GM19324 (cell line): ENCODE measurements at regions not wholly inside any gene's neighbourhood (a gene's known extent, or its start where the extent isn't known, plus 50 kb on each side); places are given as distances from the start of the nearest gene placed in this dataset.
"Not testable (repeated sequence)": the region's sequence is repeated elsewhere in the genome, so short reads cannot be mapped to it uniquely, and the experiment has no call there.

Experiments
- ATAC-seq: cut with Tn5 transposase; IDR thresholded peaks from one replicate; pipeline ENCODE4 v1.9.1; 2021; ENCODE audit warnings: mild to moderate bottlenecking, moderate library complexity; ENCODE audit not compliant: unreplicated experiment, low FRiP score

DNA sequence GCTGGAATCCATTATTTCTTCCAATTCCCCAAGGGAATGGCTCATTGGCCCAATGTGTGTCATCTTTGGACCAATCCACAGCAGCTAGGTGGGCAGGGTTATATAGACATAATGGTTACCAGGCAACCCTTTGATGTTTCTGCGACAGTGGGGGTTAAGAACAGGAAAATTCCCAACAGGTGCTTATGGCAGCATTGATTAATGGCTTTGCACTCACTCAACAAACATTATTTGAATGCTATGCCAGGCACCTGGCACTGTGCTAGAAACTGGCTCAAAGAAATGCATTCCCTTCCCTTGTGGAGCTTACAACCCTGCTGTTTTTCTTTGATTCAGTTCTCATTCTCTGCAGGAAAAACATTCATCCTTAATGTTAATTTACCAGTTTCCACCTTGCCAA lies 1221.0 kb downstream of the AACS start:
- ATAC-seq = no peak

DNA sequence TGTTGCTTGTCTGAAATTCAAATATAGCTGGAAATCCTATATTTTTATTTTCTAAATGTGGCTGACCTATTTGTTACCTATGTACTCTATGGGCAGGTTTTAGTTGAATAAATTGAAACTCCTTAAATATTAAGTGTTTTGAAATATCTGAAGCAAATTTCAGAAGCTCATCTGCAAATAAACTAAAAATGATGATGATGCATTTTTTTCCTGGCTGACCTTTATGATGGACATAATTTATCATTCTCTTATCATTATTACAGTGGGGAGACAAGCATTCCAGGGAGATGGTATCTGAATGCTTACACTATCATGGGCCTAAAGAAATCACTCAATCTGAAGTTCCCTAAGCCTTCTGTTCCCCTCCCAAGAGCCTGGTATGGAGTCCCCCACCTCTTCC lies 1225.2 kb downstream of the AACS start:
- no peak for ATAC-seq

- ATAC-seq = not testable (repeated sequence)
These were observed 1226.8 kb downstream of the AACS start for GRCh38 chr12:126291987-126292386.

DNA sequence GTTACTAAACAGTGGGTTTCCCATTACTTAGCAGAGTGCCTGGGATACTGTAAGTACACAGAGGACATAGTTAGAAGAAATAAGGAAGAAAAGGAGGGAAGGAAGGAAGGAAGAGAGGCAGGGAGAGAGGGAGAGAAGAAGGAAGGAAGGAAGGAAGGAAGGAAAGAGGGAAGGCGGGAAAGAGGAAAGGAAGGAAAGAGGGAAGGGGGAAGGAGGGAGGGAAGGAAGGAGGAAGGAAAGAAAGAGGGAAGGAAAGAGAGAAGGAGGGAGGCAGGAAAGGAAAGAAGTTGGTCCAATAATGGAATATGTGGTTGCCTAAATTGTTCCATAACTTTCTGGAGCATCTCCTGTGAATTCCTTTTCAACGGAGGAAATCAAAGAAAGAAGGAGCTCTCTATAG lies 1230.4 kb downstream of the AACS start:
- ATAC-seq = no peak

- ATAC-seq = no peak
These were observed 1244.0 kb downstream of the AACS start for GRCh38 chr12:126309278-126309677.

DNA sequence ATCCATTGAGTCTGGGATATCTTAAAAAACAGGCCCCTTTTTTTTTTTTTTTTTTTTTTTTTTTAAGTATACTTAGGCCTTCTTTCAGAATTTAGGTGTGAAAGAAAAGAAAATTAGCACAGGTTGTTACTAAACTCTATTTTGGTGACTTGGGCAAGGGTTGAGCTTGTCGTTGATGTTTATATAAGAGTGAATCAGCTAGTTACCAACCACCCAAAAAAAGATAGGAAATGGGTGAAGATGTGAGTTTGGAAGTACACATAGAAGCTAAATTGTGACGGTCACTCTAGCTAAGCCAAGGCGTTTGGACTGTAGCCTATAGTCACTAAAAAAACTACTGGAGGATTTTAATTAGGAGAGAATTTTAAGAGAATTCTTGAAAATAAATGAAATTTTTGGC lies 1247.2 kb downstream of the AACS start:
- no peak for ATAC-seq

DNA sequence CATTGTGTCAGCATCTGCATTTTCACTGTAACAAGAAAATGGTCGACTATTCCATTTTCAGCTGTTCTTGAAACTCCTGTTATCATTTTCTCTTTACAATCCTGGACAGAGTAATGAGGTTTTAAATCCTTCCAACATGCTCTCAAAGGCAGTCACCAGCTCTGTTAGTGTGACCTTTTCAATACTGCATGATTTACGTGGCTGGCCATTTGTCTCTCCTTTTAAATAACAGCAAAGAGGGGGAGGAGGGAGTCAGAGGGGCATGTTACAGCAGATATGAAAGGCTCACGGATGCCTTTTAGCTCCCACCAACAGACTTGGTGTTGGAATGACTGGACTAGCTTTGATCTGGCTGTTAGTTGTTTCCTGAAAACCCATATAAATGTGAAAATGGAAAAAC lies 1251.2 kb downstream of the AACS start:
- ATAC-seq = no peak

GRCh38 chr12:126337556-126338441 lies 1272.6 kb downstream of the AACS start:
- ATAC-seq = no peak

DNA sequence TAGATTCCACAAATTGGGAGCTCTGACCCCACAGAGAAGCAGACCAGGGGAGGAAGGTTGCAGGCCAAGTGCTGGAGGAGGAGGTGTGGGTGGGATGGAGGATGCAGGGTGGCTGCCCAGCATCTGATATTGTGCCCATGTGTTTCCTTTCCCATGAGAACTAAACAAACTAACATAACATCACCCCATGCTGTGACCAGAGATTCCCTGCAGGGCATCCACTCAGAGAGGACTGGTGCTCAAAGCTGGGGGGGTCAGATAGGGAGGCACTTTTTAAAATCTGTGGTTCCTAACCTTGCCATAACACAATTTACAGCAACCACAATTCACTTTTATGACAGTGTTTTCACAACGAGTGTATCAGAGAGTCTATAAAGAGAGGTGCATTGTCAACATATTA lies 1277.6 kb downstream of the AACS start:
- ATAC-seq = no peak

DNA sequence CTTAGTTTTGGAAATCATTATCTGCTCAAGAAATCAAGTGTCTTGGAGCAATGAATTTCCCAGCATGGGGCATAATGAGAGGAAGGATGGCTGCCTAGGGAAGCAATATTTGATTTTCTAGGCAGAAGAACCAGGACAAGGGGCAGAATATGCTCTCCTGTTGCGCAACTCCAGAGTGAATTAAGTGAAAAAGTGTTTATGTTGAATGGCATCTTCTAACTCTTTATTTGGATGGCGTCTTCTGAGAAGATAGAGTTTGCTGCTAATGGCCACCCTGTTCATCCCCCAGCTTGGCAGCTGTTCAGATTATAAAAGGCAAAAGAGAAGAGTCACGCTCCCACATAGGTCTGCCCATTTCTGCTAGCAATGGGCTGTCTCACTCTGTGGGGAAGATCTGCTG lies 1278.1 kb downstream of the AACS start:
- ATAC-seq = no peak

DNA sequence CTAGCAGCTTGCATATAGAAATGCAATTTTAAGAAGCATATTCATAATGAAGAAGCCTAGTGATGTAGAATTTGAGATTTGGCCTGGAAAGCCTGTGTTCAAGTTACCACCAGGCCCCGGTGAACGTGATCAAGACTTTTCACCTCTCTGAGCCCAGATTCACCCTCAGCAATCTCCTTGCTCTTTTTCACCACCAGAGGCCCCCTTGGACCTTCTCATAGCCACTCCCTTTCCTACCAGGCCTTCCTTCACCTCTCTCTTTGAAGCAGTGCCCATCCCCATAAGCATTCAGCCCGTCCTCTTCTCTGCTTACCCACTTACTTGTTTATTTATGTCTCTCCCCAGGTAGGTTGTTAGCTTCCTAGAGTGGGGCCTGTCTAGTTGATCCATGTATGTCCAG lies 1280.9 kb downstream of the AACS start:
- no peak for ATAC-seq

DNA sequence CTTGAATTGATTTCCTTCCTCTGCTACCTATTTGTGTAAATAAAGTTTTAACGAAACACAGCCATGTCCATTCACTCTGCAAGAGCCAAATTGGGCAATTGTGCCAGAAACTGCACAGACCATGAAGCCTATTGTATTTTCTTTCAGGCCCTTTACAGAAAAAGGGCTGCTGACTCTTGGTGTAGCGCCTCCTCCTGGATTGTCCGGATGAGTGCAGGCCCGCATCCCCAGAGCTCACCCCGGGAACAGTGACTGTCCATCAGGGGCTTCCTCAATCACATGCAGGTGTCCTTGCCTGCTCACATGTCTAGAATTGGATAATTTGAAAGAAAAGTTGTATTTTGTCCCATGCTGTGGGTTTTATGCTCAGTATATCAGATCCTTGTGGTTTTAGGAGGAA lies 1282.2 kb downstream of the AACS start:
- ATAC-seq = no peak

GRCh38 chr12:126349383-126349782 lies 1284.1 kb downstream of the AACS start:
- no peak for ATAC-seq

- ATAC-seq = no peak
These were observed 1288.4 kb downstream of the AACS start for GRCh38 chr12:126353604-126354003.

DNA sequence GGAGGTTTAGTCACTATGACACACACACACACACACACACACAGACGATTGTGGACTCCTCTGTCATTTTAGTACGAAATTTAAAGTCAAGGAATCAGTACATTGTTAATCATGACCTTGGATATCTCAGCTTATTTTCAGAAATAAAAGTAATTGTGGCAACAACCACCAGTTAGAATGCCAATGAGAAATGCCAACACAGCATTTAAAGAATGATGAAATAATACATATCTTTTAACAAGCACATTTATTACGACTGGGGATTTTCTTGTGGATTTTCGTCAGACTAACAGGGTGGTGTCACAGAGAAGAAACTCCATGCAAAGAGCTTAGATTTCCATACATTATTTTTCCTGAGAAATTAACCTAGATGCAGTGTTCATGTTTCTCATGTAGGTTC lies 1289.4 kb downstream of the AACS start:
- no peak for ATAC-seq

DNA sequence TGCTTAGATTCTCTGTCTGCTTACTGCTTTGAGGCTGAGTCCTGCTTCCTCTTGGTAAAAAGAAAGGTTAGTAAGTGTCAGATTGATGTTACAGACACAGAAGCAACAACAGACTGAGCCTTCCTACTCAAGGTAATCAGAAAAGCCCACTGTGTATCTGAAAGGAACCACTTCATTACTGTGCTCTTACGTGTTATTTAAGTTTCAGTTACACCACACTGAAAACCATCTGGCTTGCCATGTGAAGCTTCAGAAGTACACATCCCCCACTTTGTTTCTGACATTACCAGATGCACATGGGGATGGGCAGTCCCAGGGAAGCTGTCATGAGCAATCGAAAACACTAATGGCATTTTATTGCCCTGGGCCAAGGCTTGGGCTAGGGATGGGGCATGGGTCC lies 1290.1 kb downstream of the AACS start:
- ATAC-seq = no peak

DNA sequence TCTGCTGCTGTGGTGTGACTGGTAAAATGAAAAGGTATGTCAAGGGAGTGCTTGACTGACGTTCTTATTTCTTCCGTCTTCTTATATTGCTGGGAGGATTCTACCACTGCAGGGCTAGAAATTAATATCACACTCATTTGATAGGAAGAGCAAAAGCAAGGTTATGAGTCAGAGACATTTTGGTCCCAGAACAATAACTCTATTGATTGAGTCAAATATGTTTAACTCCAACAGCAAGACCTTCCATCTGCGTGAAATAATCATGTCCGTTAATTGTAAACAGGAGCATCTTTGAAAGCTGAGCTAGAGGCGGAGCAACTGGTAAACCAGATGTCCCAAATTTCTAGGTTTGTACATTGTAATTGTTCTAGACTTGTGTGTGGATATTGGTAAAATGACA lies 1293.6 kb downstream of the AACS start:
- no peak for ATAC-seq

DNA sequence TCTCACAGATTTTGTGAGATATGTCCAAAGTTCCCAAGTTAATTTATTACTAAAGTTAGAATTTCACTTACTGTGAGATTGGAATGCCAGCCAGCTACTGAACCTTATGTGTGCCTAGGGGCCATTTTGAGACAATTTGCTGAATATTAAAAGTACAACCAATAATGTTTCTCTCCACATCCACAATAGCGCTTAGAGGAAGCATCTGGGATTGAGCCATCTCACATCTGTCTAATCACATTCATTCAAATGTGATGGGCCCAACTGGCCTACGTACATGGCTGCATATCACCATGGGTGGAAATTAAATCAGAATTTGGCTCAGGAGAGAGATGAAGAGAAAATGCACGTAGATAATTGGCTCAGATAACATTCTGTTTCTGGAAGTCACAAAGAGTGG lies 1294.0 kb downstream of the AACS start:
- ATAC-seq = no peak

GRCh38 chr12:126361804-126362203 lies 1296.6 kb downstream of the AACS start:
- no peak for ATAC-seq

GRCh38 chr12:126362493-126362892 lies 1297.3 kb downstream of the AACS start:
- no peak for ATAC-seq

- ATAC-seq = no peak
These were observed 1297.7 kb downstream of the AACS start for GRCh38 chr12:126362964-126363363.
